Myocyte (in vitro differentiated cells): ENCODE measurements at regions not wholly inside any gene's neighbourhood (a gene's known extent, or its start where the extent isn't known, plus 50 kb on each side); places are given as distances from the start of the nearest gene placed in this dataset.

Experiments used
- DNase-seq: peaks from one replicate; pipeline ENCODE4 v3.0.0-alpha.2; 2012; ENCODE audit warnings: low read depth

- no peak for DNase-seq
Observed at GRCh38 chr6:6836609-6837406, 248.3 kb downstream of the LY86 start.

GRCh38 chr6:6837541-6838080 lies 249.1 kb downstream of the LY86 start:
- no peak for DNase-seq

GRCh38 chr6:6840831-6841291 lies 252.3 kb downstream of the LY86 start:
- DNase-seq: no peak

GRCh38 chr6:6841571-6841970 lies 253.1 kb downstream of the LY86 start:
- no peak for DNase-seq

- no peak for DNase-seq
Observed at GRCh38 chr6:6842291-6842690, 253.8 kb downstream of the LY86 start.

GRCh38 chr6:6843057-6843627 lies 254.6 kb downstream of the LY86 start:
- DNase-seq: no peak

- no peak for DNase-seq
Observed at GRCh38 chr6:6843777-6844176, 255.3 kb downstream of the LY86 start.

GRCh38 chr6:6844530-6844929 lies 256.0 kb downstream of the LY86 start:
- no peak for DNase-seq

- no peak for DNase-seq
Observed at GRCh38 chr6:6845603-6846002, 257.1 kb downstream of the LY86 start.

- DNase-seq: no peak
Observed at GRCh38 chr6:6847591-6847990, 259.1 kb downstream of the LY86 start.

GRCh38 chr6:6851059-6851948 lies 256.5 kb upstream of the RREB1 start:
- DNase-seq: peak; percentile 90

GRCh38 chr6:6851949-6852261 lies 255.9 kb upstream of the RREB1 start:
- no peak for DNase-seq

GRCh38 chr6:6856538-6857523 lies 250.9 kb upstream of the RREB1 start:
- peak; percentile 31 for DNase-seq

- no peak for DNase-seq
Observed at GRCh38 chr6:6857528-6857927, 250.2 kb upstream of the RREB1 start.

- DNase-seq: no peak
Observed at GRCh38 chr6:6858533-6858982, 249.2 kb upstream of the RREB1 start.

- no peak for DNase-seq
Observed at GRCh38 chr6:6859105-6859504, 248.7 kb upstream of the RREB1 start.

GRCh38 chr6:6859722-6860121 lies 248.0 kb upstream of the RREB1 start:
- no peak for DNase-seq

- DNase-seq: no peak
Observed at GRCh38 chr6:6860863-6861262, 246.9 kb upstream of the RREB1 start.

- DNase-seq: no peak
Observed at GRCh38 chr6:6861351-6861894, 246.3 kb upstream of the RREB1 start.

- no peak for DNase-seq
Observed at GRCh38 chr6:6861995-6862394, 245.8 kb upstream of the RREB1 start.
